Tibial artery (tissue), 4 donors: ENCODE measurements at regions not wholly inside any gene's neighbourhood (a gene's known extent, or its start where the extent isn't known, plus 50 kb on each side); places are given as distances from the start of the nearest gene placed in this dataset.

ENCODE experiments used
- DNase-seq, 2 donors: peaks; one replicate each; pipeline ENCODE4 v3.0.0-alpha.2; 2019
- H3K27ac ChIP-seq, 2 donors: fragments of 200-600 bp; sonication (generic) in 1 of 2; 1 replicate in 1 of 2; 2 replicates in 1 of 2; pipeline ENCODE4 v1.5.1; 2018 to 2019; ENCODE audit warnings: mild to moderate bottlenecking in 1 of 2
- H3K27me3 ChIP-seq, 2 donors: fragments of 200-600 bp; sonication (generic) in 1 of 2; one replicate each; pipeline versions ENCODE4 v1.5.1 to v1.6.0; 2016 to 2019
- H3K36me3 ChIP-seq, 3 donors: fragments of 200-600 bp; sonication (generic) in 2 of 3; one replicate each; pipeline ENCODE4 v1.5.1; 2016 to 2019; ENCODE audit warnings: mild to moderate bottlenecking in 2 of 3
- H3K4me1 ChIP-seq, 4 donors: fragments of 200-600 bp; sonication (generic) in 2 of 4; 1 replicate in 3 of 4; 2 replicates in 1 of 4; pipeline ENCODE4 v1.5.1; 2016 to 2019
- H3K4me3 ChIP-seq, 2 donors: fragments of 200-600 bp; sonication (generic) in 1 of 2; 1 replicate in 1 of 2; 2 replicates in 1 of 2; pipeline ENCODE4 v1.5.1; 2018 to 2019; ENCODE audit warnings: mild to moderate bottlenecking in 2 of 2
- H3K9me3 ChIP-seq, 3 donors: fragments of 200-600 bp; sonication (generic) in 1 of 3; one replicate each; pipeline ENCODE4 v1.5.1; 2016 to 2019
- CTCF ChIP-seq, 2 experiments: fragments of 200-600 bp in 1 of 2; fragments of 450-650 bp in 1 of 2; IDR thresholded peaks; one replicate each; pipeline ENCODE4 v1.5.1; 2017 to 2019; ENCODE audit warnings: antibody characterized with exemption in 2 of 2, mild to moderate bottlenecking in 1 of 2, moderate library complexity in 1 of 2
- intact Hi-C: fragments of 100-400 bp; cut with DNase I; formaldehyde crosslinking; loops from one replicate; pipeline ENCODE4 v1.15.0; 2023; ENCODE audit warnings: low total_unique reads

- H3K4me3 ChIP-seq: no peak overlapping the region
- intact Hi-C loops: no loop called here
- no peak for DNase-seq
- no peaks in the 10 kb centered on the region for H3K27me3 ChIP-seq
- no peaks in the 10 kb centered on the region for H3K36me3 ChIP-seq
- H3K27ac ChIP-seq: no peak overlapping the region
- H3K9me3 ChIP-seq: no peaks in the 10 kb centered on the region
- no peak for TF ChIP-seq CTCF (IDR thresholded peaks at IDR 0.05)
- H3K4me1 ChIP-seq: peaks cover 0 to 16% (median 3%) of the 10 kb centered on the region in 4 donors
Observed at GRCh38 chr20:4341804-4342485, 92.9 kb upstream of the ADRA1D start.

GRCh38 chr20:4335722-4336121 is 86.6 kb upstream of the ADRA1D start:
- Histone ChIP-seq H3K4me1 (no peaks in the 10 kb centered on the region), H3K9me3 (no peaks in the 10 kb centered on the region), H3K27me3 (no peaks in the 10 kb centered on the region), H3K4me3 (no peak overlapping the region), H3K27ac (no peak overlapping the region), H3K36me3 (no peaks in the 10 kb centered on the region)
- TF ChIP-seq CTCF (IDR thresholded peaks at IDR 0.05): no peak
- intact Hi-C loops: no loop called here
- DNase-seq: no peak

- intact Hi-C loops: no loop called here
- DNase-seq: no peak
- Histone ChIP-seq H3K27ac (no peak overlapping the region), H3K4me1 (peaks cover 0 to 9% (median 3%) of the 10 kb centered on the region in 4 donors), H3K36me3 (no peaks in the 10 kb centered on the region), H3K9me3 (no peaks in the 10 kb centered on the region), H3K27me3 (no peaks in the 10 kb centered on the region), H3K4me3 (no peak overlapping the region)
- TF ChIP-seq CTCF (IDR thresholded peaks at IDR 0.05): no peak
Observed at GRCh38 chr20:4332121-4332860, 83.2 kb upstream of the ADRA1D start.

- intact Hi-C loops: no loop called here
- Histone ChIP-seq H3K9me3 (peaks cover 0 to 3% (median 0%) of the 10 kb centered on the region in 3 donors), H3K36me3 (no peaks in the 10 kb centered on the region), H3K27ac (no peak overlapping the region), H3K4me1 (peaks cover 0 to 24% (median 11%) of the 10 kb centered on the region in 4 donors), H3K27me3 (no peaks in the 10 kb centered on the region), H3K4me3 (no peak overlapping the region)
- no peak for DNase-seq
- no peak for TF ChIP-seq CTCF (IDR thresholded peaks at IDR 0.05)
Observed at GRCh38 chr20:4330011-4330410, 80.9 kb upstream of the ADRA1D start.

GRCh38 chr20:4329232-4329631 is 80.1 kb upstream of the ADRA1D start:
- Histone ChIP-seq H3K4me3 (no peak overlapping the region), H3K27me3 (no peaks in the 10 kb centered on the region), H3K9me3 (peaks cover 0 to 3% (median 0%) of the 10 kb centered on the region in 3 donors), H3K4me1 (peaks cover 0 to 24% (median 11%) of the 10 kb centered on the region in 4 donors), H3K36me3 (no peaks in the 10 kb centered on the region), H3K27ac (no peak overlapping the region)
- DNase-seq: no peak
- intact Hi-C loops: no loop called here
- no peak for TF ChIP-seq CTCF (IDR thresholded peaks at IDR 0.05)
